HepG2 (cell line): ENCODE measurements at regions not wholly inside any gene's neighbourhood (a gene's known extent, or its start where the extent isn't known, plus 50 kb on each side); places are given as distances from the start of the nearest gene placed in this dataset.

ENCODE experiments used
- EZH2 ChIP-seq: conservative IDR thresholded peaks from 2 replicates; pipeline ENCODE4 v1.6.1; 2012; ENCODE audit warnings: mild to moderate bottlenecking, low read depth, low read length, moderate library complexity
- NR3C1 ChIP-seq: sonication (generic); formaldehyde crosslinking; IDR thresholded peaks from 2 replicates; pipeline ENCODE4 v1.4.0; 2020; ENCODE audit warnings: missing genetic modification reagents
- POLR2A ChIP-seq, 2 experiments: IDR thresholded peaks; 2 replicates each; pipeline ENCODE4 v1.6.1; 2011; ENCODE audit warnings: low read depth in 2 of 2, low read length in 2 of 2, mild to moderate bottlenecking in 1 of 2, moderate library complexity in 1 of 2; ENCODE audit not compliant: insufficient read depth in 1 of 2
- POLR2AphosphoS5 ChIP-seq: IDR thresholded peaks from 2 replicates; pipeline ENCODE4 v1.6.1; 2012; ENCODE audit warnings: low read depth, low read length
- TAF1 ChIP-seq: sonication (generic); formaldehyde crosslinking; IDR thresholded peaks from 2 replicates; pipeline ENCODE4 v1.4.0; 2020; ENCODE audit warnings: missing genetic modification reagents
- ZSCAN30 ChIP-seq: sonication (generic); formaldehyde crosslinking; IDR thresholded peaks from 2 replicates; pipeline ENCODE4 v1.5.0; 2020; ENCODE audit warnings: mild to moderate bottlenecking, missing genetic modification reagents
- TF ChIP-seq, protein P1 (sequence below): sonication (generic); formaldehyde crosslinking; IDR thresholded peaks from 2 replicates; pipeline ENCODE4 v1.4.0; 2020; ENCODE audit warnings: low read depth, mild to moderate bottlenecking, missing genetic modification reagents
- TF ChIP-seq, protein P2 (sequence below): sonication (generic); formaldehyde crosslinking; IDR thresholded peaks from 2 replicates; pipeline ENCODE4 v1.5.0; 2020; ENCODE audit warnings: missing genetic modification reagents
- TF ChIP-seq, protein P3 (sequence below): sonication (generic); formaldehyde crosslinking; IDR thresholded peaks from one replicate; pipeline ENCODE4 v1.5.1; 2020; ENCODE audit warnings: mild to moderate bottlenecking, missing genetic modification reagents; ENCODE audit errors: not compliant biosample characterization
- TF ChIP-seq, protein P4 (sequence below): sonication (generic); formaldehyde crosslinking; IDR thresholded peaks from 2 replicates; pipeline ENCODE4 v1.8.1; 2023; ENCODE audit warnings: mild to moderate bottlenecking, missing genetic modification reagents
- TF ChIP-seq, protein P5 (sequence below): sonication (generic); formaldehyde crosslinking; IDR thresholded peaks from 2 replicates; pipeline ENCODE4 v1.4.0; 2020; ENCODE audit warnings: missing genetic modification reagents
- TF ChIP-seq, protein P6 (sequence below): sonication (generic); formaldehyde crosslinking; IDR thresholded peaks from 2 replicates; pipeline ENCODE4 v1.5.0; 2020; ENCODE audit warnings: mild to moderate bottlenecking, missing genetic modification reagents, moderate library complexity
- TF ChIP-seq, protein P7 (sequence below): sonication (generic); formaldehyde crosslinking; IDR thresholded peaks from 2 replicates; pipeline ENCODE4 v1.4.0; 2020; ENCODE audit warnings: missing genetic modification reagents
- TF ChIP-seq, protein P8 (sequence below): sonication (generic); formaldehyde crosslinking; IDR thresholded peaks from 2 replicates; pipeline ENCODE4 v1.4.0; 2020; ENCODE audit warnings: missing genetic modification reagents; ENCODE audit errors: not compliant biosample characterization

DNA sequence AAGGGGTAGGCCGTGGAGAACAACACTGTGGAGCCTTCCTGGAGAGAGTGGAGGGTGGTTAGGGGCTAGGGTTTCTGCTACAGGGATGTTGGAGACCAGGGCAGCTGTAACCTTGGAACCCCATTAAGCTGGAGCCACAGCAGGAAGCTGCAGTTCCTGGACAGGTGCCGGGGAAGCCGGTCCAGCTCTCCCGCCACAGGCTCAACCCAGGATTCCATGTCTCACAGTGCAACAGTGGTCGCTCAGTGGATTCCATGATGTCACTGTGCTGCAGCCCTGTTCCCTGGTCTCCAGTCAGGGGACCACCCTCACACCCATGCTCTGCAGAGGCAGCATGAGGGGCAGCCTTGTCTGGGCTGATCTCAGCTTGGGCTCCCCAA, 264.6 kb upstream of the CDYL start:
- TF ChIP-seq, protein P1, sequence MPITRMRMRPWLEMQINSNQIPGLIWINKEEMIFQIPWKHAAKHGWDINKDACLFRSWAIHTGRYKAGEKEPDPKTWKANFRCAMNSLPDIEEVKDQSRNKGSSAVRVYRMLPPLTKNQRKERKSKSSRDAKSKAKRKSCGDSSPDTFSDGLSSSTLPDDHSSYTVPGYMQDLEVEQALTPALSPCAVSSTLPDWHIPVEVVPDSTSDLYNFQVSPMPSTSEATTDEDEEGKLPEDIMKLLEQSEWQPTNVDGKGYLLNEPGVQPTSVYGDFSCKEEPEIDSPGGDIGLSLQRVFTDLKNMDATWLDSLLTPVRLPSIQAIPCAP: no peak
- TF ChIP-seq, protein P2, sequence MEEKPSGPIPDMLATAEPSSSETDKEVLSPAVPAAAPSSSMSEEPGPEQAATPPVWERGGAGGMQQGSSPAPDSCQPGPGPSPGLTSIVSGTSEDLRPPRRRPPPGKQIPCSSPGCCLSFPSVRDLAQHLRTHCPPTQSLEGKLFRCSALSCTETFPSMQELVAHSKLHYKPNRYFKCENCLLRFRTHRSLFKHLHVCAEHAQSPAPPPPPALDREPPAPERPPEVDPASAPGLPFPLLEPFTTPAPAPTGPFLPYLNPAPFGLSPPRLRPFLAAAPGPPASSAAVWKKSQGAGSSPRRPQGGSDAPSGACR (CRISPR knock-in tag): no peak
- no peak for TF ChIP-seq POLR2A (IDR thresholded peaks at IDR 0.05; ENCODE audit: insufficient read depth in 1 of 2, low read depth in 2 of 2, low read length in 2 of 2)
- TF ChIP-seq, protein P3, sequence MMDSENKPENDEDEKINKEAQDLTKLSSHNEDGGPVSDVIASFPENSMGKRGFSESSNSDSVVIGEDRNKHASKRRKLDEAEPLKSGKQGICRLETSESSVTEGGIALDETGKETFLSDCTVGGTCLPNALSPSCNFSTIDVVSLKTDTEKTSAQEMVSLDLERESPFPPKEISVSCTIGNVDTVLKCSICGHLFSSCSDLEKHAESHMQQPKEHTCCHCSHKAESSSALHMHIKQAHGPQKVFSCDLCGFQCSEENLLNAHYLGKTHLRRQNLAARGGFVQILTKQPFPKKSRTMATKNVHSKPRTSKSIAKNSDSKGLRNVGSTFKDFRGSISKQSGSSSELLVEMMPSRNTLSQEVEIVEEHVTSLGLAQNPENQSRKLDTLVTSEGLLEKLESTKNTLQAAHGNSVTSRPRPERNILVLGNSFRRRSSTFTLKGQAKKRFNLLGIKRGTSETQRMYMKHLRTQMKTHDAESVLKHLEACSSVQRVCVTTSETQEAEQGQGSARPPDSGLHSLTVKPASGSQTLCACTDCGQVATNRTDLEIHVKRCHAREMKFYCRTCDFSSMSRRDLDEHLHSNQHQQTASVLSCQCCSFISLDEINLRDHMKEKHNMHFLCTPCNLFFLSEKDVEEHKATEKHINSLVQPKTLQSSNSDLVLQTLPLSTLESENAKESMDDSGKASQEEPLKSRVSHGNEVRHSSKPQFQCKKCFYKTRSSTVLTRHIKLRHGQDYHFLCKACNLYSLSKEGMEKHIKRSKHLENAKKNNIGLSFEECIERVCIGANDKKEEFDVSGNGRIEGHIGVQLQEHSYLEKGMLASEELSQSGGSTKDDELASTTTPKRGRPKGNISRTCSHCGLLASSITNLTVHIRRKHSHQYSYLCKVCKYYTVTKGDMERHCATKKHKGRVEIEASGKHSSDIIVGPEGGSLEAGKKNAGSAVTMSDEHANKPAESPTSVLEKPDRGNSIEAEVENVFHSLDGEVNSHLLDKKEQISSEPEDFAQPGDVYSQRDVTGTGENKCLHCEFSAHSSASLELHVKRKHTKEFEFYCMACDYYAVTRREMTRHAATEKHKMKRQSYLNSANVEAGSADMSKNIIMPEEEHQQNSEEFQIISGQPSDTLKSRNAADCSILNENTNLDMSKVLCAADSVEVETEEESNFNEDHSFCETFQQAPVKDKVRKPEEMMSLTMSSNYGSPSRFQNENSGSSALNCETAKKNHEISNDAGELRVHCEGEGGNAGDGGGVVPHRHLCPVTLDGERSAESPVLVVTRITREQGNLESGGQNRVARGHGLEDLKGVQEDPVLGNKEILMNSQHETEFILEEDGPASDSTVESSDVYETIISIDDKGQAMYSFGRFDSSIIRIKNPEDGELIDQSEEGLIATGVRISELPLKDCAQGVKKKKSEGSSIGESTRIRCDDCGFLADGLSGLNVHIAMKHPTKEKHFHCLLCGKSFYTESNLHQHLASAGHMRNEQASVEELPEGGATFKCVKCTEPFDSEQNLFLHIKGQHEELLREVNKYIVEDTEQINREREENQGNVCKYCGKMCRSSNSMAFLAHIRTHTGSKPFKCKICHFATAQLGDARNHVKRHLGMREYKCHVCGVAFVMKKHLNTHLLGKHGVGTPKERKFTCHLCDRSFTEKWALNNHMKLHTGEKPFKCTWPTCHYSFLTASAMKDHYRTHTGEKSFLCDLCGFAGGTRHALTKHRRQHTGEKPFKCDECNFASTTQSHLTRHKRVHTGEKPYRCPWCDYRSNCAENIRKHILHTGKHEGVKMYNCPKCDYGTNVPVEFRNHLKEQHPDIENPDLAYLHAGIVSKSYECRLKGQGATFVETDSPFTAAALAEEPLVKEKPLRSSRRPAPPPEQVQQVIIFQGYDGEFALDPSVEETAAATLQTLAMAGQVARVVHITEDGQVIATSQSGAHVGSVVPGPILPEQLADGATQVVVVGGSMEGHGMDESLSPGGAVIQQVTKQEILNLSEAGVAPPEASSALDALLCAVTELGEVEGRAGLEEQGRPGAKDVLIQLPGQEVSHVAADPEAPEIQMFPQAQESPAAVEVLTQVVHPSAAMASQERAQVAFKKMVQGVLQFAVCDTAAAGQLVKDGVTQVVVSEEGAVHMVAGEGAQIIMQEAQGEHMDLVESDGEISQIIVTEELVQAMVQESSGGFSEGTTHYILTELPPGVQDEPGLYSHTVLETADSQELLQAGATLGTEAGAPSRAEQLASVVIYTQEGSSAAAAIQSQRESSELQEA (CRISPR knock-in tag): no peak
- TF ChIP-seq, protein P4, sequence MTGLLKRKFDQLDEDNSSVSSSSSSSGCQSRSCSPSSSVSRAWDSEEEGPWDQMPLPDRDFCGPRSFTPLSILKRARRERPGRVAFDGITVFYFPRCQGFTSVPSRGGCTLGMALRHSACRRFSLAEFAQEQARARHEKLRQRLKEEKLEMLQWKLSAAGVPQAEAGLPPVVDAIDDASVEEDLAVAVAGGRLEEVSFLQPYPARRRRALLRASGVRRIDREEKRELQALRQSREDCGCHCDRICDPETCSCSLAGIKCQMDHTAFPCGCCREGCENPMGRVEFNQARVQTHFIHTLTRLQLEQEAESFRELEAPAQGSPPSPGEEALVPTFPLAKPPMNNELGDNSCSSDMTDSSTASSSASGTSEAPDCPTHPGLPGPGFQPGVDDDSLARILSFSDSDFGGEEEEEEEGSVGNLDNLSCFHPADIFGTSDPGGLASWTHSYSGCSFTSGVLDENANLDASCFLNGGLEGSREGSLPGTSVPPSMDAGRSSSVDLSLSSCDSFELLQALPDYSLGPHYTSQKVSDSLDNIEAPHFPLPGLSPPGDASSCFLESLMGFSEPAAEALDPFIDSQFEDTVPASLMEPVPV (CRISPR knock-in tag): no peak
- TF ChIP-seq, protein P5, sequence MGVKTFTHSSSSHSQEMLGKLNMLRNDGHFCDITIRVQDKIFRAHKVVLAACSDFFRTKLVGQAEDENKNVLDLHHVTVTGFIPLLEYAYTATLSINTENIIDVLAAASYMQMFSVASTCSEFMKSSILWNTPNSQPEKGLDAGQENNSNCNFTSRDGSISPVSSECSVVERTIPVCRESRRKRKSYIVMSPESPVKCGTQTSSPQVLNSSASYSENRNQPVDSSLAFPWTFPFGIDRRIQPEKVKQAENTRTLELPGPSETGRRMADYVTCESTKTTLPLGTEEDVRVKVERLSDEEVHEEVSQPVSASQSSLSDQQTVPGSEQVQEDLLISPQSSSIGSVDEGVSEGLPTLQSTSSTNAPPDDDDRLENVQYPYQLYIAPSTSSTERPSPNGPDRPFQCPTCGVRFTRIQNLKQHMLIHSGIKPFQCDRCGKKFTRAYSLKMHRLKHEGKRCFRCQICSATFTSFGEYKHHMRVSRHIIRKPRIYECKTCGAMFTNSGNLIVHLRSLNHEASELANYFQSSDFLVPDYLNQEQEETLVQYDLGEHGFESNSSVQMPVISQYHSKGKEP (CRISPR knock-in tag): no peak
- TF ChIP-seq, protein P6, sequence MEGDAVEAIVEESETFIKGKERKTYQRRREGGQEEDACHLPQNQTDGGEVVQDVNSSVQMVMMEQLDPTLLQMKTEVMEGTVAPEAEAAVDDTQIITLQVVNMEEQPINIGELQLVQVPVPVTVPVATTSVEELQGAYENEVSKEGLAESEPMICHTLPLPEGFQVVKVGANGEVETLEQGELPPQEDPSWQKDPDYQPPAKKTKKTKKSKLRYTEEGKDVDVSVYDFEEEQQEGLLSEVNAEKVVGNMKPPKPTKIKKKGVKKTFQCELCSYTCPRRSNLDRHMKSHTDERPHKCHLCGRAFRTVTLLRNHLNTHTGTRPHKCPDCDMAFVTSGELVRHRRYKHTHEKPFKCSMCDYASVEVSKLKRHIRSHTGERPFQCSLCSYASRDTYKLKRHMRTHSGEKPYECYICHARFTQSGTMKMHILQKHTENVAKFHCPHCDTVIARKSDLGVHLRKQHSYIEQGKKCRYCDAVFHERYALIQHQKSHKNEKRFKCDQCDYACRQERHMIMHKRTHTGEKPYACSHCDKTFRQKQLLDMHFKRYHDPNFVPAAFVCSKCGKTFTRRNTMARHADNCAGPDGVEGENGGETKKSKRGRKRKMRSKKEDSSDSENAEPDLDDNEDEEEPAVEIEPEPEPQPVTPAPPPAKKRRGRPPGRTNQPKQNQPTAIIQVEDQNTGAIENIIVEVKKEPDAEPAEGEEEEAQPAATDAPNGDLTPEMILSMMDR (CRISPR knock-in tag): no peak
- TF ChIP-seq, protein P7, sequence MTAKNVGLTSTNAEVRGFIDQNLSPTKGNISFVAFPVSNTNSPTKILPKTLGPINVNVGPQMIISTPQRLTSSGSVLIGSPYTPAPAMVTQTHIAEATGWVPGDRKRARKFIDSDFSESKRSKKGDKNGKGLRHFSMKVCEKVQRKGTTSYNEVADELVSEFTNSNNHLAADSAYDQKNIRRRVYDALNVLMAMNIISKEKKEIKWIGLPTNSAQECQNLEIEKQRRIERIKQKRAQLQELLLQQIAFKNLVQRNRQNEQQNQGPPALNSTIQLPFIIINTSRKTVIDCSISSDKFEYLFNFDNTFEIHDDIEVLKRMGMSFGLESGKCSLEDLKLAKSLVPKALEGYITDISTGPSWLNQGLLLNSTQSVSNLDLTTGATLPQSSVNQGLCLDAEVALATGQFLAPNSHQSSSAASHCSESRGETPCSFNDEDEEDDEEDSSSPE (CRISPR knock-in tag): no peak
- TF ChIP-seq EZH2: no peak
- no peak for TF ChIP-seq ZSCAN30
- TF ChIP-seq TAF1 (CRISPR knock-in tag): no peak
- TF ChIP-seq, protein P8, sequence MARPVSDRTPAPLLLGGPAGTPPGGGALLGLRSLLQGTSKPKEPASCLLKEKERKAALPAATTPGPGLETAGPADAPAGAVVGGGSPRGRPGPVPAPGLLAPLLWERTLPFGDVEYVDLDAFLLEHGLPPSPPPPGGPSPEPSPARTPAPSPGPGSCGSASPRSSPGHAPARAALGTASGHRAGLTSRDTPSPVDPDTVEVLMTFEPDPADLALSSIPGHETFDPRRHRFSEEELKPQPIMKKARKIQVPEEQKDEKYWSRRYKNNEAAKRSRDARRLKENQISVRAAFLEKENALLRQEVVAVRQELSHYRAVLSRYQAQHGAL: no peak
- no peak for TF ChIP-seq NR3C1 (CRISPR knock-in tag)
- TF ChIP-seq POLR2AphosphoS5: no peak
